Endothelial cell of umbilical vein (primary cell): ENCODE measurements at regions not wholly inside any gene's neighbourhood (a gene's known extent, or its start where the extent isn't known, plus 50 kb on each side); places are given as distances from the start of the nearest gene placed in this dataset.

Experiments
- BruUV-seq: library from RNA; stranded (reverse); fragments of 400-500 nt; replicated peaks from 2 replicates; lab custom pipeline; 2021; lab: Mats Ljungman, UMichigan
- CTCF ChIA-PET: fragments of 300-600, 350-600 bp; sonication (Branson Sonifier 250); formaldehyde crosslinking; loops from one replicate; lab custom pipeline; 2021; ENCODE audit warnings: antibody characterized with exemption, inconsistent platforms; lab: Charles Lee
- POLR2A ChIA-PET: fragments of 300-600, 350-600 bp; sonication (Branson Sonifier 250); formaldehyde crosslinking; loops from one replicate; lab custom pipeline; 2021; ENCODE audit warnings: antibody characterized with exemption, inconsistent platforms; lab: Charles Lee
- DNase-seq: peaks from one replicate; pipeline ENCODE4 v3.0.0-alpha.2; 2011; ENCODE audit warnings: low read depth, low spot score
- FAIRE-seq: peaks from 2 replicates; lab custom pipeline; 2011; peaks lifted over from hg19 to GRCh38; lab: Jason Lieb, UNC
- H2AFZ ChIP-seq: 2 replicates; pipeline ENCODE4 v1.6.0; 2012; ENCODE audit warnings: low read depth, low read length, control low read depth, inconsistent platforms
- H3K27ac ChIP-seq: 2 replicates; pipeline ENCODE4 v1.5.1; 2011; ENCODE audit warnings: low read depth, mild to moderate bottlenecking, control low read depth, low read length, moderate library complexity; ENCODE audit not compliant: insufficient read depth
- H3K27me3 ChIP-seq, 2 experiments: 2 replicates each; pipeline versions ENCODE4 v1.6.0 to v1.6.1; 2011; ENCODE audit warnings: low read length in 2 of 2, mixed read lengths in 1 of 2; ENCODE audit not compliant: control insufficient read depth in 2 of 2, insufficient read depth in 2 of 2
- H3K36me3 ChIP-seq, 2 experiments: 2 replicates in 1 of 2; 3 replicates in 1 of 2; pipeline ENCODE4 v1.5.1; 2011; ENCODE audit warnings: low read length in 2 of 2, mild to moderate bottlenecking in 1 of 2, moderate library complexity in 1 of 2; ENCODE audit not compliant: control insufficient read depth in 2 of 2, insufficient read depth in 2 of 2; ENCODE audit errors: extremely low read depth in 1 of 2
- H3K4me1 ChIP-seq: 3 replicates; pipeline ENCODE4 v1.5.1; 2011; ENCODE audit warnings: mild to moderate bottlenecking, low read length; ENCODE audit not compliant: control insufficient read depth, insufficient read depth; ENCODE audit errors: extremely low read depth
- H3K4me2 ChIP-seq: 2 replicates; pipeline ENCODE4 v1.6.1; 2011; ENCODE audit warnings: low read length, control low read depth, mixed read lengths; ENCODE audit not compliant: insufficient read depth
- H3K4me3 ChIP-seq, 3 experiments: fragments of 200-600 bp in 1 of 3; sonication (generic), shearing (Covaris generic) in 1 of 3; replicated peaks in 1 of 3; 2 replicates each; pipeline ENCODE4 v1.5.1; 2011 to 2016; ENCODE audit warnings: control low read depth in 3 of 3, low read length in 3 of 3, mild to moderate bottlenecking in 2 of 3, inconsistent platforms in 1 of 3, low read depth in 1 of 3, moderate library complexity in 1 of 3; ENCODE audit not compliant: insufficient read depth in 1 of 3
- H3K79me2 ChIP-seq: 2 replicates; pipeline ENCODE4 v1.6.0; 2012; ENCODE audit warnings: low read length, inconsistent platforms; ENCODE audit not compliant: control insufficient read depth, insufficient read depth
- H3K9ac ChIP-seq: replicated peaks from 2 replicates; pipeline ENCODE3; 2011; ENCODE audit warnings: low read length, control low read depth; ENCODE audit not compliant: insufficient read depth; ENCODE audit errors: extremely low read depth
- H3K9me1 ChIP-seq: replicated peaks from 3 replicates; pipeline ENCODE4 v1.6.0; 2011; ENCODE audit warnings: mild to moderate bottlenecking, low read length; ENCODE audit not compliant: control insufficient read depth, insufficient read depth; ENCODE audit errors: extremely low read depth
- H3K9me3 ChIP-seq: replicated peaks from 2 replicates; pipeline ENCODE4 v1.5.1; 2012; ENCODE audit warnings: low read length, inconsistent platforms; ENCODE audit not compliant: control insufficient read depth, insufficient read depth
- H4K20me1 ChIP-seq: replicated peaks from 2 replicates; pipeline ENCODE3; 2011; ENCODE audit warnings: mild to moderate bottlenecking, low read length; ENCODE audit not compliant: control insufficient read depth, insufficient read depth; ENCODE audit errors: extremely low read depth
- FOS ChIP-seq: IDR thresholded peaks from 2 replicates; pipeline ENCODE4 v1.6.1; 2011; ENCODE audit warnings: mild to moderate bottlenecking, low read length, moderate library complexity, borderline replicate concordance; ENCODE audit not compliant: insufficient read depth
- GATA2 ChIP-seq: IDR thresholded peaks from 2 replicates; pipeline ENCODE4 v1.7.0; 2011; ENCODE audit warnings: low read depth, mild to moderate bottlenecking, moderate library complexity, mixed read lengths, low read length; ENCODE audit not compliant: insufficient read length, insufficient read depth
- JUN ChIP-seq: IDR thresholded peaks from 2 replicates; pipeline ENCODE4 v1.6.1; 2011; ENCODE audit warnings: borderline replicate concordance, low read depth; ENCODE audit not compliant: insufficient read length, insufficient read depth
- MAX ChIP-seq: IDR thresholded peaks from 2 replicates; pipeline ENCODE4 v1.6.1; 2011; ENCODE audit not compliant: insufficient read depth, insufficient read length
- MYC ChIP-seq: IDR thresholded peaks from one replicate; pipeline ENCODE4 v1.6.1; 2011; ENCODE audit warnings: mild to moderate bottlenecking, low read depth, low read length
- POLR2A ChIP-seq: IDR thresholded peaks from 2 replicates; pipeline ENCODE4 v1.6.1; 2012; ENCODE audit warnings: low read depth, mild to moderate bottlenecking, control low read depth, low read length
- POLR2AphosphoS5 ChIP-seq: IDR thresholded peaks from 2 replicates; pipeline ENCODE4 v1.6.1; 2012; ENCODE audit warnings: low read depth, mild to moderate bottlenecking, control low read depth, low read length, moderate library complexity; ENCODE audit not compliant: insufficient read depth
- dilution Hi-C: fragments of 300-500 bp; cut with MboI; formaldehyde crosslinking; loops from one replicate; pipeline ENCODE4 v1.15.0; 2019; ENCODE audit warnings: low sequenced_read_pairs; ENCODE audit not compliant: extremely low pct_ligation_motif_present
- intact Hi-C: fragments of 100-400 bp; cut with micrococcal nuclease; formaldehyde crosslinking; loops from one replicate; pipeline ENCODE4 v1.10.0; 2022
- TF ChIP-seq, protein P1 (sequence below), 2 donors: IDR thresholded peaks; 1 replicate in 1 of 2; 2 replicates in 1 of 2; pipeline ENCODE4 v1.5.1; 2011; ENCODE audit warnings: low read length in 2 of 2, mild to moderate bottlenecking in 2 of 2, moderate library complexity in 2 of 2, control low read depth in 1 of 2, inconsistent platforms in 1 of 2, low read depth in 1 of 2; ENCODE audit not compliant: insufficient read depth in 1 of 2; ENCODE audit errors: extremely low read depth in 1 of 2

DNA sequence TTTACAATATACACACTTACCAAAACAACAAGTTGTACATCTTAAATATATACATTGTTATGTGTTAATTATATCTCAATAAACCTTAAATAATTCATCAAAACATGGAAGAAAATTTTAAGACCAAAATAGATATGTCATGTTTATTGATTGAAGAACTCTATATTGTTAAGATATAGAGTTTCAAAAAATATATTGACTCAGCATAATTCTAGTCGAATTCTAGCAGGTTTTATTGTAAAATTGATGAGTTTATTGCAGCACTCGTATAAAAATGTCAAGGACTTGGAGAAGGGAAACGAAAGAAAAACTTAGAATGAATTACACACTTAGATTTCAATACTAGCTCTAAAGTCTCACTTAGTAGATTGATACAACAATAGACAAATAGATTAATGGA is 575.4 kb upstream of the SORCS1 start:
- Histone ChIP-seq H3K27me3 (no peaks in the 10 kb centered on the region), H3K79me2 (no peaks in the 10 kb centered on the region), H3K4me1 (peaks cover 3% of the 10 kb centered on the region), H3K4me2 (no peak overlapping the region), H3K9me3 (peaks cover 2% of the 10 kb centered on the region), H2AFZ (no peak overlapping the region), H3K9ac (no peak overlapping the region), H4K20me1 (no peaks in the 10 kb centered on the region), H3K4me3 (no peak overlapping the region), H3K36me3 (no peaks in the 10 kb centered on the region), H3K9me1 (no peaks in the 10 kb centered on the region), H3K27ac (no peak overlapping the region)
- CTCF ChIA-PET: no interaction called here
- no peak for TF ChIP-seq POLR2AphosphoS5
- no peak for TF ChIP-seq JUN
- no peak for TF ChIP-seq MYC
- no peak for TF ChIP-seq GATA2
- BruUV-seq: no TSS peak
- POLR2A ChIA-PET: no interaction called here
- no peak for DNase-seq
- dilution Hi-C loops (no loop called here), intact Hi-C loops (no loop called here)
- FAIRE-seq: no peak

GRCh38 chr10:107733328-107734130 is 569.0 kb upstream of the SORCS1 start:
- H3K27me3 ChIP-seq: no peaks in the 10 kb centered on the region
- dilution Hi-C loops: no loop called here
- H3K79me2 ChIP-seq: no peaks in the 10 kb centered on the region
- no peaks in the 10 kb centered on the region for H4K20me1 ChIP-seq
- no peak overlapping the region for H3K4me2 ChIP-seq
- no peak overlapping the region for H3K9ac ChIP-seq
- H3K9me3 ChIP-seq: peaks cover 12% of the 10 kb centered on the region
- no peaks in the 10 kb centered on the region for H3K36me3 ChIP-seq
- no TSS peak for BruUV-seq
- intact Hi-C loops: no loop called here
- POLR2A ChIA-PET: no interaction called here
- H3K27ac ChIP-seq: no peak overlapping the region
- H2AFZ ChIP-seq: no peak overlapping the region
- CTCF ChIA-PET: no interaction called here
- H3K4me3 ChIP-seq: no peak overlapping the region
- H3K9me1 ChIP-seq: no peaks in the 10 kb centered on the region
- FAIRE-seq (no peak), DNase-seq (no peak)
- TF ChIP-seq POLR2A (no peak), MAX (no peak), MYC (no peak), FOS (no peak), JUN (no peak)
- TF ChIP-seq, protein P1, sequence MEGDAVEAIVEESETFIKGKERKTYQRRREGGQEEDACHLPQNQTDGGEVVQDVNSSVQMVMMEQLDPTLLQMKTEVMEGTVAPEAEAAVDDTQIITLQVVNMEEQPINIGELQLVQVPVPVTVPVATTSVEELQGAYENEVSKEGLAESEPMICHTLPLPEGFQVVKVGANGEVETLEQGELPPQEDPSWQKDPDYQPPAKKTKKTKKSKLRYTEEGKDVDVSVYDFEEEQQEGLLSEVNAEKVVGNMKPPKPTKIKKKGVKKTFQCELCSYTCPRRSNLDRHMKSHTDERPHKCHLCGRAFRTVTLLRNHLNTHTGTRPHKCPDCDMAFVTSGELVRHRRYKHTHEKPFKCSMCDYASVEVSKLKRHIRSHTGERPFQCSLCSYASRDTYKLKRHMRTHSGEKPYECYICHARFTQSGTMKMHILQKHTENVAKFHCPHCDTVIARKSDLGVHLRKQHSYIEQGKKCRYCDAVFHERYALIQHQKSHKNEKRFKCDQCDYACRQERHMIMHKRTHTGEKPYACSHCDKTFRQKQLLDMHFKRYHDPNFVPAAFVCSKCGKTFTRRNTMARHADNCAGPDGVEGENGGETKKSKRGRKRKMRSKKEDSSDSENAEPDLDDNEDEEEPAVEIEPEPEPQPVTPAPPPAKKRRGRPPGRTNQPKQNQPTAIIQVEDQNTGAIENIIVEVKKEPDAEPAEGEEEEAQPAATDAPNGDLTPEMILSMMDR (IDR thresholded peaks at IDR 0.05; ENCODE audit: extremely low read depth in 1 of 2, insufficient read depth in 1 of 2, low read depth in 1 of 2, low read length in 2 of 2): no peak
- H3K4me1 ChIP-seq: no peaks in the 10 kb centered on the region
